IPS-NIHi7 (cell line): ENCODE measurements at regions not wholly inside any gene's neighbourhood (a gene's known extent, or its start where the extent isn't known, plus 50 kb on each side); places are given as distances from the start of the nearest gene placed in this dataset.

ENCODE experiments used
- DNase-seq: peaks from one replicate; pipeline ENCODE4 v3.0.0; 2012; ENCODE audit warnings: mixed read lengths; ENCODE audit errors: extremely low spot score

GRCh38 chr9:629146-629545, 212.4 kb upstream of the DMRT1 start:
- DNase-seq, result no peak

- no peak for DNase-seq
These were observed 210.7 kb upstream of the DMRT1 start for GRCh38 chr9:630817-631216.

- no peak for DNase-seq
These were observed 209.9 kb upstream of the DMRT1 start for GRCh38 chr9:631596-631995.

DNA sequence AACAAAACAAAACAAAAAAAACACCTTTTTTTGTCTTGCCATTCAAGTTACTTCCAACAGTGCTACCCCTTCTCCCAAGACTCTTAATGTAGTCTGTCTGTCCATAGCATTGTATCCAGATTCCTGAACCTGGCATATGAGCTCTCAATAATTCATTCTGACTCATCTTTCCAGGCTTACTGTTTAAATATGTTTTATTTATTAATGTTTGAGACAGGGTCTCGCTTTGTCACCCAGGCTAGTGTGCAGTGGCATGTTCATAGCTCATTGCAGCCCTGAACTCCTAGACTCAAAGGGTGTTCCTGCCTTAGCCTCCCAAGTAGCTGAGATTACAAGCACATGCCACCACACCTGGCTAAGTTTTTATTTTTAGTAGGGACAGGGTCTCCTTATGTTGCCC, 208.0 kb upstream of the DMRT1 start:
- no peak for DNase-seq

GRCh38 chr9:636931-637591, 204.4 kb upstream of the DMRT1 start:
- DNase-seq, result no peak

GRCh38 chr9:638152-638551, 203.3 kb upstream of the DMRT1 start:
- no peak for DNase-seq

GRCh38 chr9:642014-642413, 199.5 kb upstream of the DMRT1 start:
- DNase-seq, result no peak

DNA sequence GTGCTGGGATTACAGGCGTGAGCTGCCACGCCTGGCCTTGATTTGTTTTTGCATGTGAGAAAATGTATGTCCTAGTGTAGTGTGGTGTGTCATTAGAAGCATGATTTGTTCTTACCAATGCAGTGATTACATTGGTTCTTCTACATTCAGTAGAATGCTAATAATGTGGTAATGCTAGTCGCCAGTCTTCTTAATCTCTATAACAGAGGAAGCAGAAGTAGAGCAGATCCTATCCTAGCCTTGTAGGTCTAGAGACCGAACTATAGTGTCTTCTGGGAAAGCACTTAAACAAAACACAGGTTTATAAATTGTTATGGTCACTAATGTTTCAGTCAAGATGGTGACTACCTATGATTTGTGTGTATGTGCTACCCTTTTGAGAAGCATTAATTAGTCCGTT, 197.5 kb upstream of the DMRT1 start:
- no peak for DNase-seq

DNA sequence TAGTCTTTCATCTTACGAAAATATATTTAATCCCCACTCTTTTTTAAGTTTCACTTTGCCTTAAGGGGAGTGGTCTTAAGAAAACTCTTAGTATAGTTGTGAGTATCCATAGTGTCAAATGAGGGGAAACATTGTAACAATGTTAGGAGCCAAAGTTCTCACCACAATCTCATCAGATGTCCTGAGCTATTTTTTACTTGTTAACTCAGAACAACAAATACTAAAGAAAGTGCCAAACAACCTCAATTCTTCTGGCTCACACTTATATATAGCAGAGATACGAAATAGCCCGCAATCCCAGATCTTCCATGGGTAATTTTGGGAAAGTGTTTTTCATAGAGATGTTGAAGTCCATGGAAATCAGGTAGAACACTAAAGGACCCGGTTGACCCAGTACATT, 194.0 kb upstream of the DMRT1 start:
- no peak for DNase-seq

GRCh38 chr9:649128-650074, 192.1 kb upstream of the DMRT1 start:
- peak; percentile 14 for DNase-seq

DNA sequence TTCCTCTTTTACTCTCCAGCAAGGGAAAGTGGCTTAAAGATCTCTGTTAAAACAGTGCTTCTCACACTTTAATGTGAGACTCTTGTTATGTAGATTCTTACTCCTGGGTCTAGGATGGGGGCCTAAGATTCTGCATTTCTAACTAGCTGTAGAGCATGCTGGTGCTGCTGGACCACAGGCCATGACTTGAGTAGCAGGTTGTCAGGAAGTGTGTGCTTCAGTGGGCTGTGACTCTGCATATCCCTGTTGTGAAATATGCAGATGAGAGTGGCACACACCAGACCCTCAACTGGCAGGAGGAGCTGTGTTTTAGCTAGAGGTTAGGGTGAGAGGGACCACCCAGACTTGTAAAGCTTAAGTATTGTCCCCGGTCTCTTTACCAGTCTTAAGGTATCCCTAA, 191.1 kb upstream of the DMRT1 start:
- DNase-seq, result peak; percentile 37

- DNase-seq, result no peak
These were observed 190.1 kb upstream of the DMRT1 start for GRCh38 chr9:651371-651770.

- no peak for DNase-seq
These were observed 188.6 kb upstream of the DMRT1 start for GRCh38 chr9:652914-653313.

GRCh38 chr9:653421-653820, 188.1 kb upstream of the DMRT1 start:
- no peak for DNase-seq

GRCh38 chr9:653856-654387, 187.6 kb upstream of the DMRT1 start:
- DNase-seq, result no peak

DNA sequence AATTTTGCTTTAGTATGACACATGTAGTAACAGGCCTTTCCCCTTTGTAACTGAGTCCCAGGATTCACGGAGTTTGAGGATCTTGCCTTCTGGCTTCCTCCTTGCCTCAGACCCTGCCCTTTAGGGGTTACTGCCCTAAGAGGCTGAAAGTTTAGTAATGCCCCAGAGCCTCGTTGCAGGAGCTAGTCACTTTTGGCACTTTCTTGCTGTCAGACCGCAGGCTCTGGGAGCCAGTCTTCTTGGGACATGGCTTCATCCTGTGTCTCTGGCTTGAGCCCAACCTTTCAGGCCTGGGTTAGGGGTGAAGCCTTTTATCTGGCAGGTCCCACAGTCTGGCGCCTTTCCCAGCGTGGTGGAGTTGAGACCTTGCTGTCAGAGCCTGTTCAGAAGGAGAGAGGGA, 185.6 kb upstream of the DMRT1 start:
- no peak for DNase-seq

- DNase-seq, result no peak
These were observed 184.4 kb upstream of the DMRT1 start for GRCh38 chr9:656926-657568.

GRCh38 chr9:659286-659685, 182.2 kb upstream of the DMRT1 start:
- DNase-seq, result no peak

DNA sequence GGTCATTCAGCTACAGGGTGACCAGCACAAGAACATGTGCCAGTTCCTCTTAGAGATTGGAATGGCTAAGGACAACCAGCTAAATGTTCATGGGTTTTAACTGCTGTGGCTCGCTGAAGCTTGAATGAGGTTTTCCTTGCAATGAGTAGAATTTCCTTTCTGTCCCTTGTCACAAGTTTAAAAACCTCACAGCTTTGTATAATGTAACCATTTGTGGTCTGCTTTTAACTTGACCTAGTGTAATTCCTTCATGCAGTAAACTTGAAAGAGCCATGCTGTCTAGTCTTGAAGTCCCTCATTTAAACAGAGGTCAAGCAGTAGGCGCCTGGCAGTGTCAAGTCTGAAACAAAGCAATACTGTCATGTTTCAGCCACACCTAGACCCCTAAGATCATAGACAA, 181.3 kb upstream of the DMRT1 start:
- DNase-seq, result no peak

- no peak for DNase-seq
These were observed 178.0 kb upstream of the DMRT1 start for GRCh38 chr9:663541-663940.

- no peak for DNase-seq
These were observed 176.2 kb upstream of the DMRT1 start for GRCh38 chr9:665296-665695.

DNA sequence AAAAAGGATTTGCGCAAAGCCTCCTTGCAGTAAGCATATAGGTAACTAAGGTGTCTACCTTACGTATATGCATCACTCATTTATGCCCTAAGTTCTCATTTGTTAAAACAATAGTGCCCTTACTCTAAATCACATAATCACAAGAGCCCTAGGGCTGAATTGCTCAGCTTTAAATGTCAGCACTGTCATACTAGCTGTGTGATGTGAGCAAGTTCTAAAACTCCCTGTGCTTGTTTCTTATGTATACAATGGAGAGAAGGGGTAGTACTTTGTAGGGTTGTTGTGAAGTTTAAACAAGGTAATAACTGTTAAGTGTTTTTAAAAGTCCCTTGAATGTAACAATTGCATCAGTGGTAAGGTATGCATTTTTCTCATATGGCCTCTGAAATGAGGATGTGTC, 169.5 kb upstream of the DMRT1 start:
- DNase-seq, result no peak

GRCh38 chr9:672851-673250, 168.6 kb upstream of the DMRT1 start:
- no peak for DNase-seq
